ENCODE measurements at regions not wholly inside any gene's neighbourhood (a gene's known extent, or its start where the extent isn't known, plus 50 kb on each side); places are given as distances from the start of the nearest gene placed in this dataset.

- Histone ChIP-seq H3K36me3 (ENCODE audit: low read depth, missing control alignments) (no peaks in the 10 kb centered on the region), H3K27ac (no peak overlapping the region), H3K27me3 (no peaks in the 10 kb centered on the region), H3K4me3 (no peak overlapping the region), H3K9me3 (no peaks in the 10 kb centered on the region), H3K4me1 (no peaks in the 10 kb centered on the region)
- 88 to 91% methylated on average over 2 of the region's 2 CpGs for WGBS, 2 donors
- no peak for DNase-seq
- intact Hi-C loops (cut with DNase I; ENCODE audit: low total_unique reads): no loop called here
- TF ChIP-seq CTCF (IDR thresholded peaks at IDR 0.05) (no peak), POLR2A (IDR thresholded peaks at IDR 0.05) (no peak)
These were observed 390.8 kb downstream of the HNRNPD start for GRCh38 chr4:81982846-81983540.

GRCh38 chr4:81981218-81981617, 392.6 kb downstream of the HNRNPD start:
- H3K36me3 ChIP-seq (ENCODE audit: low read depth, missing control alignments): no peaks in the 10 kb centered on the region
- no peaks in the 10 kb centered on the region for H3K4me1 ChIP-seq
- no peak for TF ChIP-seq CTCF (IDR thresholded peaks at IDR 0.05)
- TF ChIP-seq POLR2A (IDR thresholded peaks at IDR 0.05): no peak
- no peak overlapping the region for H3K27ac ChIP-seq
- DNase-seq: no peak
- no peak overlapping the region for H3K4me3 ChIP-seq
- H3K9me3 ChIP-seq: no peaks in the 10 kb centered on the region
- intact Hi-C loops (cut with DNase I; ENCODE audit: low total_unique reads): no loop called here
- WGBS, 2 donors: 90 to 93% methylated on average over 3 of the region's 3 CpGs
- H3K27me3 ChIP-seq: no peaks in the 10 kb centered on the region

GRCh38 chr4:81974523-81974922, 399.3 kb downstream of the HNRNPD start:
- no peaks in the 10 kb centered on the region for H3K4me1 ChIP-seq
- TF ChIP-seq CTCF (IDR thresholded peaks at IDR 0.05) (no peak), POLR2A (IDR thresholded peaks at IDR 0.05) (no peak)
- H3K36me3 ChIP-seq (ENCODE audit: low read depth, missing control alignments): no peaks in the 10 kb centered on the region
- no peaks in the 10 kb centered on the region for H3K27me3 ChIP-seq
- H3K9me3 ChIP-seq: no peaks in the 10 kb centered on the region
- DNase-seq: no peak
- intact Hi-C loops (cut with DNase I; ENCODE audit: low total_unique reads): no loop called here
- no peak overlapping the region for H3K4me3 ChIP-seq
- H3K27ac ChIP-seq: no peak overlapping the region
- 63 to 71% methylated on average over 1 of the region's 1 CpG for WGBS, 2 donors

- H3K4me3 ChIP-seq: no peak overlapping the region
- no peak overlapping the region for H3K27ac ChIP-seq
- H3K27me3 ChIP-seq: no peaks in the 10 kb centered on the region
- no peaks in the 10 kb centered on the region for H3K36me3 ChIP-seq (ENCODE audit: low read depth, missing control alignments)
- intact Hi-C loops (cut with DNase I; ENCODE audit: low total_unique reads): no loop called here
- DNase-seq: no peak
- no peaks in the 10 kb centered on the region for H3K4me1 ChIP-seq
- TF ChIP-seq CTCF (IDR thresholded peaks at IDR 0.05) (no peak), POLR2A (IDR thresholded peaks at IDR 0.05) (no peak)
- 81 to 85% methylated on average over 3 to 4 of the region's 4 CpGs for WGBS, 2 donors
- H3K9me3 ChIP-seq: no peaks in the 10 kb centered on the region
These were observed 402.0 kb downstream of the HNRNPD start for GRCh38 chr4:81971637-81972381.
